HepG2 (cell line): ENCODE measurements at regions not wholly inside any gene's neighbourhood (a gene's known extent, or its start where the extent isn't known, plus 50 kb on each side); places are given as distances from the start of the nearest gene placed in this dataset.

Source experiments
- ARID4A ChIP-seq: sonication (generic); formaldehyde crosslinking; IDR thresholded peaks from 2 replicates; pipeline ENCODE4 v1.5.0; 2020; ENCODE audit warnings: mild to moderate bottlenecking, missing genetic modification reagents, borderline replicate concordance
- ERF ChIP-seq: IDR thresholded peaks from 2 replicates; pipeline ENCODE4 v1.6.1; 2018; ENCODE audit warnings: missing biosample characterization, missing genetic modification reagents
- FOSL2 ChIP-seq: sonication (generic); formaldehyde crosslinking; IDR thresholded peaks from 2 replicates; pipeline ENCODE4 v1.4.0; 2020; ENCODE audit warnings: missing genetic modification reagents
- FOXP4 ChIP-seq: sonication (generic); formaldehyde crosslinking; IDR thresholded peaks from 2 replicates; pipeline ENCODE4 v1.4.0; 2020; ENCODE audit warnings: missing genetic modification reagents
- KDM6A ChIP-seq: IDR thresholded peaks from 2 replicates; pipeline ENCODE4 v1.6.1; 2016; ENCODE audit warnings: low read depth
- MIXL1 ChIP-seq: IDR thresholded peaks from 2 replicates; pipeline ENCODE4 v1.6.1; 2016
- NONO ChIP-seq, 2 experiments: fragments of 450-650 bp in 1 of 2; sonication (generic) in 1 of 2; formaldehyde crosslinking in 1 of 2; IDR thresholded peaks in 1 of 2; conservative IDR thresholded peaks in 1 of 2; 2 replicates each; pipeline versions ENCODE4 v1.6.1 to v1.8.0; 2017 to 2022; ENCODE audit warnings: mild to moderate bottlenecking in 1 of 2, missing genetic modification reagents in 1 of 2, moderate library complexity in 1 of 2
- PCBP2 ChIP-seq: fragments of 200-400 bp; formaldehyde crosslinking; optimal IDR thresholded peaks from 2 replicates; pipeline ENCODE3; 2018; ENCODE audit warnings: low read length, low read depth; ENCODE audit not compliant: poor library complexity, severe bottlenecking
- SOX5 ChIP-seq: IDR thresholded peaks from 2 replicates; pipeline ENCODE4 v1.6.1; 2016; ENCODE audit warnings: borderline replicate concordance
- THAP11 ChIP-seq: IDR thresholded peaks from 2 replicates; pipeline ENCODE4 v1.6.1; 2016; ENCODE audit warnings: missing biosample characterization, missing genetic modification reagents
- YEATS4 ChIP-seq: sonication (generic); formaldehyde crosslinking; IDR thresholded peaks from 2 replicates; pipeline ENCODE4 v1.4.0; 2020; ENCODE audit warnings: missing genetic modification reagents, borderline replicate concordance
- ZFP82 ChIP-seq: sonication (generic); formaldehyde crosslinking; IDR thresholded peaks from 2 replicates; pipeline ENCODE4 v1.5.1; 2020; ENCODE audit warnings: mild to moderate bottlenecking, missing genetic modification reagents, borderline replicate concordance
- ZFX ChIP-seq: sonication (generic); formaldehyde crosslinking; IDR thresholded peaks from 2 replicates; pipeline ENCODE4 v1.4.0; 2020; ENCODE audit warnings: mild to moderate bottlenecking, low read depth, missing genetic modification reagents, moderate library complexity
- ZNF230 ChIP-seq: sonication (generic); formaldehyde crosslinking; IDR thresholded peaks from 2 replicates; pipeline ENCODE4 v1.4.0; 2020; ENCODE audit warnings: mild to moderate bottlenecking, missing genetic modification reagents
- ZNF749 ChIP-seq: sonication (generic); formaldehyde crosslinking; IDR thresholded peaks from 2 replicates; pipeline ENCODE4 v1.8.0; 2022; ENCODE audit warnings: mild to moderate bottlenecking, missing genetic modification reagents, moderate library complexity, borderline replicate concordance
- ZSCAN25 ChIP-seq: sonication (generic); formaldehyde crosslinking; IDR thresholded peaks from 2 replicates; pipeline ENCODE4 v1.8.0; 2022; ENCODE audit warnings: mild to moderate bottlenecking, missing genetic modification reagents
- TF ChIP-seq, protein P1 (sequence below): conservative IDR thresholded peaks from 2 replicates; pipeline ENCODE4 v1.6.1; 2018; ENCODE audit warnings: missing genetic modification reagents
- TF ChIP-seq, protein P2 (sequence below): sonication (generic); formaldehyde crosslinking; IDR thresholded peaks from 2 replicates; pipeline ENCODE4 v1.9.0; 2022; ENCODE audit warnings: missing genetic modification reagents, mild to moderate bottlenecking, borderline replicate concordance

GRCh38 chr14:101628471-101628966 lies 67.2 kb downstream of the DIO3 start (continued):
- TF ChIP-seq, protein P1, sequence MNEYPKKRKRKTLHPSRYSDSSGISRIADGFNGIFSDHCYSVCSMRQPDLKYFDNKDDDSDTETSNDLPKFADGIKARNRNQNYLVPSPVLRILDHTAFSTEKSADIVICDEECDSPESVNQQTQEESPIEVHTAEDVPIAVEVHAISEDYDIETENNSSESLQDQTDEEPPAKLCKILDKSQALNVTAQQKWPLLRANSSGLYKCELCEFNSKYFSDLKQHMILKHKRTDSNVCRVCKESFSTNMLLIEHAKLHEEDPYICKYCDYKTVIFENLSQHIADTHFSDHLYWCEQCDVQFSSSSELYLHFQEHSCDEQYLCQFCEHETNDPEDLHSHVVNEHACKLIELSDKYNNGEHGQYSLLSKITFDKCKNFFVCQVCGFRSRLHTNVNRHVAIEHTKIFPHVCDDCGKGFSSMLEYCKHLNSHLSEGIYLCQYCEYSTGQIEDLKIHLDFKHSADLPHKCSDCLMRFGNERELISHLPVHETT (CRISPR knock-in tag) = no peak
- peak; percentile 22; the same call in 1 of the 2 replicates for TF ChIP-seq THAP11 (CRISPR knock-in tag)
- TF ChIP-seq, protein P2, sequence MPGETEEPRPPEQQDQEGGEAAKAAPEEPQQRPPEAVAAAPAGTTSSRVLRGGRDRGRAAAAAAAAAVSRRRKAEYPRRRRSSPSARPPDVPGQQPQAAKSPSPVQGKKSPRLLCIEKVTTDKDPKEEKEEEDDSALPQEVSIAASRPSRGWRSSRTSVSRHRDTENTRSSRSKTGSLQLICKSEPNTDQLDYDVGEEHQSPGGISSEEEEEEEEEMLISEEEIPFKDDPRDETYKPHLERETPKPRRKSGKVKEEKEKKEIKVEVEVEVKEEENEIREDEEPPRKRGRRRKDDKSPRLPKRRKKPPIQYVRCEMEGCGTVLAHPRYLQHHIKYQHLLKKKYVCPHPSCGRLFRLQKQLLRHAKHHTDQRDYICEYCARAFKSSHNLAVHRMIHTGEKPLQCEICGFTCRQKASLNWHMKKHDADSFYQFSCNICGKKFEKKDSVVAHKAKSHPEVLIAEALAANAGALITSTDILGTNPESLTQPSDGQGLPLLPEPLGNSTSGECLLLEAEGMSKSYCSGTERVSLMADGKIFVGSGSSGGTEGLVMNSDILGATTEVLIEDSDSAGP (CRISPR knock-in tag) = peak; percentile 99
- TF ChIP-seq FOSL2 (CRISPR knock-in tag) = peak; percentile 31; the same call in 1 of the 2 replicates
- TF ChIP-seq ZFX (CRISPR knock-in tag) = 0 out of 2 replicates have a peak, but pooled peaks have one; percentile 27
- TF ChIP-seq SOX5 (CRISPR knock-in tag) = 0 out of 2 replicates have a peak, but pooled peaks have one; percentile 10
- no peak for TF ChIP-seq YEATS4 (CRISPR knock-in tag)
- TF ChIP-seq FOXP4 (CRISPR knock-in tag) = no peak
- no peak for TF ChIP-seq ZNF749 (CRISPR knock-in tag)
- no peak for TF ChIP-seq KDM6A (CRISPR knock-in tag)
- no peak for TF ChIP-seq ZNF230 (CRISPR knock-in tag)
- no peak for TF ChIP-seq NONO (IDR thresholded peaks at IDR 0.05)
- TF ChIP-seq NONO (CRISPR knock-in tag; conservative IDR thresholded peaks at IDR 0.05) = no peak; the same call in 1 of the 2 replicates
- TF ChIP-seq ERF (CRISPR knock-in tag) = peak; percentile 39; the same call in 1 of the 2 replicates
- no peak for TF ChIP-seq MIXL1 (CRISPR knock-in tag)
- no peak for TF ChIP-seq ARID4A
- TF ChIP-seq ZSCAN25 (CRISPR knock-in tag) = no peak
- no peak for TF ChIP-seq PCBP2
- no peak for TF ChIP-seq ZFP82 (CRISPR knock-in tag)
